ENCODE measurements at regions not wholly inside any gene's neighbourhood (a gene's known extent, or its start where the extent isn't known, plus 50 kb on each side); places are given as distances from the start of the nearest gene placed in this dataset.

- Histone ChIP-seq H4K20me1 (ENCODE audit: insufficient read depth, low read length) (no peaks in the 10 kb centered on the region), H3K4me2 (ENCODE audit: low read depth, low read length) (no peak overlapping the region), H2AFZ (ENCODE audit: low read length) (no peak overlapping the region), H3K79me2 (ENCODE audit: insufficient read depth, low read length) (no peaks in the 10 kb centered on the region), H3K9me3 (ENCODE audit: low read length) (no peaks in the 10 kb centered on the region), H3K27me3 (ENCODE audit: control insufficient read depth in 1 of 2, insufficient read depth in 2 of 2, low read length in 2 of 2) (no peaks in the 10 kb centered on the region), H3K36me3 (replicated peaks in 1 of 2; ENCODE audit: control insufficient read depth in 1 of 2, insufficient read depth in 2 of 2, low read length in 2 of 2) (no peaks in the 10 kb centered on the region), H3K4me3 (replicated peaks in 1 of 3; ENCODE audit: insufficient read depth in 1 of 3, low read depth in 2 of 3, low read length in 3 of 3) (no peak overlapping the region), H3K27ac (ENCODE audit: extremely low read length, insufficient read depth, low read length) (no peak overlapping the region), H3K4me1 (ENCODE audit: insufficient read depth, low read length) (no peaks in the 10 kb centered on the region), H3K9ac (ENCODE audit: insufficient read depth, low read depth, low read length) (no peak overlapping the region)
- WGBS (ENCODE audit: low lambda C conversion rate): 1% methylated on average over 2 of the region's 2 CpGs
- POLR2A ChIA-PET: no interaction called here
- CTCF ChIA-PET (ENCODE audit: low intra/inter-chr PET ratio, low total read pairs): no interaction called here
- ATAC-seq (no peak), FAIRE-seq (no peak), DNase-seq (ENCODE audit: low spot score) (no peak)
- BruUV-seq (replicated peaks): no TSS peak
- TF ChIP-seq BRCA1 (CRISPR knock-in tag; IDR thresholded peaks at IDR 0.05) (no peak), HOMEZ (CRISPR knock-in tag; IDR thresholded peaks at IDR 0.05; ENCODE audit: low read depth) (no peak), ZNF24 (IDR thresholded peaks at IDR 0.05) (no peak), ZNF446 (CRISPR knock-in tag; IDR thresholded peaks at IDR 0.05) (no peak), ZNF101 (CRISPR knock-in tag; IDR thresholded peaks at IDR 0.05; ENCODE audit: borderline replicate concordance, low read depth) (no peak), ZNF232 (CRISPR knock-in tag; IDR thresholded peaks at IDR 0.05; ENCODE audit: borderline replicate concordance) (no peak), MBNL3 (CRISPR knock-in tag; conservative IDR thresholded peaks at IDR 0.05) (no peak), LBX2 (CRISPR knock-in tag; IDR thresholded peaks at IDR 0.05; ENCODE audit: borderline replicate concordance) (no peak), ZNF841 (CRISPR knock-in tag; IDR thresholded peaks at IDR 0.05; ENCODE audit: borderline replicate concordance) (no peak), ZNF350 (CRISPR knock-in tag; IDR thresholded peaks at IDR 0.05; ENCODE audit: borderline replicate concordance, low read depth) (no peak), MLLT10 (CRISPR knock-in tag; IDR thresholded peaks at IDR 0.05) (no peak), THAP7 (CRISPR knock-in tag; IDR thresholded peaks at IDR 0.05) (no peak), ZNF766 (CRISPR knock-in tag; IDR thresholded peaks at IDR 0.05; ENCODE audit: borderline replicate concordance) (no peak), ZBTB4 (CRISPR knock-in tag; IDR thresholded peaks at IDR 0.05; ENCODE audit: borderline replicate concordance) (no peak), ZBTB3 (CRISPR knock-in tag; IDR thresholded peaks at IDR 0.05; ENCODE audit: borderline replicate concordance, low read depth) (no peak)
- intact Hi-C loops (cut with micrococcal nuclease; ENCODE audit: unreplicated experiment): no loop called here
- in situ Hi-C loops (cut with HindIII; ENCODE audit: extremely low pct_ligation_motif_present, low pct_unique_long_range_greater_than_20kb): no loop called here
Observed at GRCh38 chr1:218926631-218927030, 247.0 kb upstream of the LYPLAL1 start.

Data from HepG2 (cell line).